ENCODE measurements at regions not wholly inside any gene's neighbourhood (a gene's known extent, or its start where the extent isn't known, plus 50 kb on each side); places are given as distances from the start of the nearest gene placed in this dataset.

- no peak for TF ChIP-seq CTCF (IDR thresholded peaks at IDR 0.05)
- no peak for TF ChIP-seq EZH2 (IDR thresholded peaks at IDR 0.05)
Observed at GRCh38 chr12:108060903-108061302, 68.2 kb upstream of the WSCD2 start.
